Common myeloid progenitor, CD34-positive (primary cell): ENCODE measurements at regions not wholly inside any gene's neighbourhood (a gene's known extent, or its start where the extent isn't known, plus 50 kb on each side); places are given as distances from the start of the nearest gene placed in this dataset.

Experiments used
- CTCF ChIA-PET: fragments of 350-600 bp; sonication (Branson Sonifier 250); formaldehyde crosslinking; loops from one replicate; lab custom pipeline; 2021; ENCODE audit warnings: antibody characterized with exemption; lab: Charles Lee
- POLR2A ChIA-PET: fragments of 350-600 bp; sonication (Branson Sonifier 250); formaldehyde crosslinking; loops from one replicate; lab custom pipeline; 2021; ENCODE audit warnings: antibody characterized with exemption; lab: Charles Lee
- DNase-seq, 3 donors: peaks; one replicate each; pipeline versions ENCODE4 v3.0.0 to v3.0.0-alpha.2; 2013
- H3K27ac ChIP-seq, 2 experiments: 1 replicate in 1 of 2; 2 replicates in 1 of 2; pipeline ENCODE4 v1.7.0; 2013; ENCODE audit warnings: inconsistent platforms in 2 of 2, low read length in 2 of 2, mild to moderate bottlenecking in 2 of 2, low read depth in 1 of 2, moderate library complexity in 1 of 2; ENCODE audit not compliant: severe bottlenecking in 2 of 2, insufficient read depth in 1 of 2, poor library complexity in 1 of 2
- H3K27me3 ChIP-seq, 5 experiments: replicated peaks in 2 of 5; 1 replicate in 3 of 5; 2 replicates in 2 of 5; pipeline versions ENCODE4 v1.6.1 to v1.7.0; 2013; ENCODE audit warnings: low read length in 4 of 5, mild to moderate bottlenecking in 2 of 5, moderate library complexity in 2 of 5, inconsistent platforms in 1 of 5; ENCODE audit not compliant: insufficient read depth in 5 of 5, control insufficient read depth in 4 of 5
- H3K36me3 ChIP-seq, 4 experiments: 1 replicate in 2 of 4; 2 replicates in 2 of 4; pipeline versions ENCODE4 v1.6.1 to v1.7.0; 2013; ENCODE audit warnings: low read length in 3 of 4, control low read depth in 1 of 4, mild to moderate bottlenecking in 1 of 4; ENCODE audit not compliant: control insufficient read depth in 4 of 4, insufficient read depth in 4 of 4
- H3K4me1 ChIP-seq, 4 experiments: 1 replicate in 3 of 4; 2 replicates in 1 of 4; pipeline versions ENCODE4 v1.6.1 to v1.7.1; 2013; ENCODE audit warnings: low read length in 3 of 4, mild to moderate bottlenecking in 3 of 4, control low read depth in 1 of 4, inconsistent platforms in 1 of 4, moderate library complexity in 1 of 4; ENCODE audit not compliant: control insufficient read depth in 4 of 4, insufficient read depth in 4 of 4; ENCODE audit errors: control extremely low read depth in 1 of 4
- H3K4me3 ChIP-seq, 7 experiments: 1 replicate in 4 of 7; 2 replicates in 3 of 7; pipeline versions ENCODE4 v1.5.1 to v1.7.0; 2013; ENCODE audit warnings: mild to moderate bottlenecking in 7 of 7, low read length in 6 of 7, moderate library complexity in 6 of 7, inconsistent platforms in 2 of 7, low read depth in 2 of 7, control low read depth in 1 of 7; ENCODE audit not compliant: insufficient read depth in 4 of 7, control insufficient read depth in 1 of 7; ENCODE audit errors: extremely low read depth in 1 of 7
- H3K9me3 ChIP-seq, 5 experiments: 1 replicate in 4 of 5; 2 replicates in 1 of 5; pipeline versions ENCODE4 v1.6.1 to v1.7.1; 2013; ENCODE audit warnings: low read length in 4 of 5, mild to moderate bottlenecking in 2 of 5, inconsistent platforms in 1 of 5, low read depth in 1 of 5, moderate library complexity in 1 of 5; ENCODE audit not compliant: control insufficient read depth in 4 of 5, insufficient read depth in 2 of 5; ENCODE audit errors: control extremely low read depth in 1 of 5
- WGBS: methylation state at CpG from one replicate; pipeline ENCODE4 v1.1.5; 2013; ENCODE audit not compliant: insufficient coverage; 5-methylcytosine and 5-hydroxymethylcytosine counted together

GRCh38 chr16:6231398-6231797 lies 1101.2 kb upstream of the RBFOX1 start:
- CTCF ChIA-PET = no interaction called here
- Histone ChIP-seq H3K27ac (no peak overlapping the region), H3K36me3 (no peaks in the 10 kb centered on the region), H3K27me3 (no peaks in the 10 kb centered on the region), H3K4me3 (no peak overlapping the region), H3K4me1 (no peaks in the 10 kb centered on the region), H3K9me3 (no peaks in the 10 kb centered on the region)
- POLR2A ChIA-PET = no interaction called here
- 71% methylated on average over 1 of the region's 1 CpG for WGBS
- DNase-seq = no peak

GRCh38 chr16:6229186-6229585 lies 1103.5 kb upstream of the RBFOX1 start:
- H3K4me1 ChIP-seq = no peaks in the 10 kb centered on the region
- H3K27me3 ChIP-seq = no peaks in the 10 kb centered on the region
- WGBS = 71% methylated on average over 6 of the region's 6 CpGs
- no peaks in the 10 kb centered on the region for H3K36me3 ChIP-seq
- no peak overlapping the region for H3K4me3 ChIP-seq
- POLR2A ChIA-PET = no interaction called here
- CTCF ChIA-PET = no interaction called here
- no peak overlapping the region for H3K27ac ChIP-seq
- DNase-seq = no peak
- no peaks in the 10 kb centered on the region for H3K9me3 ChIP-seq

GRCh38 chr16:6218855-6219254 lies 1113.8 kb upstream of the RBFOX1 start:
- DNase-seq = no peak
- Histone ChIP-seq H3K9me3 (peaks cover 0 to 2% (median 0%) of the 10 kb centered on the region in 5 experiments), H3K27ac (no peak overlapping the region), H3K36me3 (no peaks in the 10 kb centered on the region), H3K4me1 (no peaks in the 10 kb centered on the region), H3K4me3 (no peak overlapping the region), H3K27me3 (no peaks in the 10 kb centered on the region)
- POLR2A ChIA-PET = no interaction called here
- WGBS = 57% methylated on average over 3 of the region's 3 CpGs
- CTCF ChIA-PET = no interaction called here

GRCh38 chr16:6216836-6217235 lies 1115.8 kb upstream of the RBFOX1 start:
- ChIA-PET CTCF (no interaction called here), POLR2A (no interaction called here)
- WGBS = 85% methylated on average over 4 of the region's 7 CpGs

GRCh38 chr16:6211644-6212043 lies 1114.0 kb upstream of the EEF2KMT start:
- ChIA-PET CTCF (no interaction called here), POLR2A (no interaction called here)
- Histone ChIP-seq H3K27me3 (no peaks in the 10 kb centered on the region), H3K9me3 (no peaks in the 10 kb centered on the region), H3K36me3 (no peaks in the 10 kb centered on the region), H3K4me1 (no peaks in the 10 kb centered on the region), H3K27ac (no peak overlapping the region), H3K4me3 (no peak overlapping the region)
- DNase-seq = no peak
- 100% methylated on average over 2 of the region's 2 CpGs for WGBS

More at GRCh38 chr16:6216836-6217235, 1115.8 kb upstream of the RBFOX1 start:
- H3K4me3 ChIP-seq = no peak overlapping the region
- peaks cover 0 to 2% (median 0%) of the 10 kb centered on the region in 5 experiments for H3K9me3 ChIP-seq
- H3K27ac ChIP-seq = no peak overlapping the region
- H3K36me3 ChIP-seq = no peaks in the 10 kb centered on the region
- no peaks in the 10 kb centered on the region for H3K27me3 ChIP-seq
- DNase-seq = no peak
- H3K4me1 ChIP-seq = no peaks in the 10 kb centered on the region

GRCh38 chr16:6209355-6209930 lies 1111.8 kb upstream of the EEF2KMT start:
- no peak overlapping the region for H3K4me3 ChIP-seq
- CTCF ChIA-PET = no interaction called here
- no peaks in the 10 kb centered on the region for H3K27me3 ChIP-seq
- no peaks in the 10 kb centered on the region for H3K9me3 ChIP-seq
- no peak for DNase-seq
- 59% methylated on average over 4 of the region's 6 CpGs for WGBS
- no peak overlapping the region for H3K27ac ChIP-seq
- H3K4me1 ChIP-seq = no peaks in the 10 kb centered on the region
- POLR2A ChIA-PET = no interaction called here
- no peaks in the 10 kb centered on the region for H3K36me3 ChIP-seq

GRCh38 chr16:6207580-6207979 lies 1110.0 kb upstream of the EEF2KMT start:
- ChIA-PET CTCF (no interaction called here), POLR2A (no interaction called here)
- Histone ChIP-seq H3K4me1 (no peaks in the 10 kb centered on the region), H3K27ac (no peak overlapping the region), H3K27me3 (no peaks in the 10 kb centered on the region), H3K9me3 (no peaks in the 10 kb centered on the region), H3K4me3 (no peak overlapping the region), H3K36me3 (no peaks in the 10 kb centered on the region)
- DNase-seq = no peak
- WGBS = 100% methylated on average over 1 of the region's 3 CpGs
